ENCODE measurements at regions not wholly inside any gene's neighbourhood (a gene's known extent, or its start where the extent isn't known, plus 50 kb on each side); places are given as distances from the start of the nearest gene placed in this dataset.
A peak's percentile ranks its signal among the peaks of the same experiment; 100 is the strongest.

GRCh38 chr2:220224691-220225543 lies 597.5 kb downstream of the SLC4A3 start:
- Histone ChIP-seq H3K36me3 (no peaks in the 10 kb centered on the region), H3K4me3 (no peak overlapping the region), H3K4me1 (no peaks in the 10 kb centered on the region), H3K27me3 (no peaks in the 10 kb centered on the region), H3K9me3 (no peaks in the 10 kb centered on the region), H3K27ac (no peak overlapping the region)
- DNase-seq = peak in 1 of 4 donors; percentile 7
- intact Hi-C loops (cut with DNase I) = no loop called here
- TF ChIP-seq CTCF (IDR thresholded peaks at IDR 0.05) = no peak
- ATAC-seq = peak; percentile 13

- no peak for ATAC-seq
- intact Hi-C loops (cut with DNase I) = no loop called here
These were observed 598.6 kb downstream of the SLC4A3 start for GRCh38 chr2:220226076-220226475.

GRCh38 chr2:220226546-220226945 lies 599.1 kb downstream of the SLC4A3 start:
- Histone ChIP-seq H3K36me3 (no peaks in the 10 kb centered on the region), H3K9me3 (no peaks in the 10 kb centered on the region), H3K4me3 (no peak overlapping the region), H3K27me3 (no peaks in the 10 kb centered on the region), H3K27ac (no peak overlapping the region), H3K4me1 (no peaks in the 10 kb centered on the region)
- no peak for ATAC-seq
- no peak for TF ChIP-seq CTCF (IDR thresholded peaks at IDR 0.05)
- intact Hi-C loops (cut with DNase I) = no loop called here
- DNase-seq = no peak

More at GRCh38 chr2:220226076-220226475, 598.6 kb downstream of the SLC4A3 start:
- H3K9me3 ChIP-seq = no peaks in the 10 kb centered on the region
- no peaks in the 10 kb centered on the region for H3K36me3 ChIP-seq
- no peaks in the 10 kb centered on the region for H3K27me3 ChIP-seq
- H3K4me3 ChIP-seq = no peak overlapping the region
- no peak for TF ChIP-seq CTCF (IDR thresholded peaks at IDR 0.05)
- H3K27ac ChIP-seq = no peak overlapping the region
- no peaks in the 10 kb centered on the region for H3K4me1 ChIP-seq
- no peak for DNase-seq

GRCh38 chr2:220227266-220227920 lies 600.0 kb downstream of the SLC4A3 start:
- Histone ChIP-seq H3K9me3 (no peaks in the 10 kb centered on the region), H3K27me3 (no peaks in the 10 kb centered on the region), H3K4me3 (no peak overlapping the region), H3K36me3 (no peaks in the 10 kb centered on the region), H3K27ac (no peak overlapping the region), H3K4me1 (no peaks in the 10 kb centered on the region)
- intact Hi-C loops (cut with DNase I) = no loop called here
- DNase-seq (no peak), ATAC-seq (peak; percentile 68)
- TF ChIP-seq CTCF (IDR thresholded peaks at IDR 0.05) = no peak

- no peak for TF ChIP-seq CTCF (IDR thresholded peaks at IDR 0.05)
- intact Hi-C loops (cut with DNase I) = no loop called here
- no peaks in the 10 kb centered on the region for H3K27me3 ChIP-seq
- DNase-seq (peak in 1 of 4 donors; percentile 43), ATAC-seq (peak; percentile 89)
- no peaks in the 10 kb centered on the region for H3K36me3 ChIP-seq
- no peaks in the 10 kb centered on the region for H3K4me1 ChIP-seq
- H3K4me3 ChIP-seq = no peak overlapping the region
- H3K27ac ChIP-seq = no peak overlapping the region
- H3K9me3 ChIP-seq = no peaks in the 10 kb centered on the region
These were observed 601.0 kb downstream of the SLC4A3 start for GRCh38 chr2:220228310-220229006.
